WTC11 (cell line): ENCODE measurements at regions not wholly inside any gene's neighbourhood (a gene's known extent, or its start where the extent isn't known, plus 50 kb on each side); places are given as distances from the start of the nearest gene placed in this dataset.

Source experiments
- ATAC-seq: fragments of 200-7000 bp; cut with Tn5 transposase; 2 replicates; pipeline ENCODE4 v1.10.0; 2021; ENCODE audit warnings: mild to moderate bottlenecking, moderate library complexity
- CTCF ChIA-PET: fragments of 300-600 bp; sonication (Branson Sonifier 250); formaldehyde crosslinking; loops from one replicate; lab custom pipeline; 2021; ENCODE audit warnings: antibody characterized with exemption; lab: Charles Lee
- POLR2A ChIA-PET: fragments of 350-600 bp; sonication (Branson Sonifier 250); formaldehyde crosslinking; loops from one replicate; lab custom pipeline; 2021; ENCODE audit warnings: antibody characterized with exemption; lab: Charles Lee
- DNase-seq: peaks from one replicate; pipeline ENCODE4 v3.0.0; 2021; ENCODE audit warnings: low spot score
- H3K27ac Mint-ChIP-seq: 2 replicates; pipeline ENCODE4 v1.8.0; 2021; ENCODE audit warnings: mixed read lengths
- H3K27me3 Mint-ChIP-seq: 2 replicates; pipeline ENCODE4 v1.8.0; 2021; ENCODE audit warnings: low read depth, mild to moderate bottlenecking, moderate library complexity, mixed read lengths
- H3K36me3 Mint-ChIP-seq: 2 replicates; pipeline ENCODE4 v1.8.0; 2021; ENCODE audit warnings: mixed read lengths
- H3K4me1 Mint-ChIP-seq: 2 replicates; pipeline ENCODE4 v1.8.0; 2022; ENCODE audit warnings: mixed read lengths
- H3K4me3 Mint-ChIP-seq: 2 replicates; pipeline ENCODE4 v1.8.0; 2021; ENCODE audit warnings: mild to moderate bottlenecking, moderate library complexity, mixed read lengths
- H3K9me3 Mint-ChIP-seq: 2 replicates; pipeline ENCODE4 v1.8.0; 2021; ENCODE audit warnings: mixed read lengths
- CREM ChIP-seq: sonication (generic); formaldehyde crosslinking; IDR thresholded peaks from 2 replicates; pipeline ENCODE4 v1.8.1; 2022; ENCODE audit warnings: mild to moderate bottlenecking, missing genetic modification reagents, moderate library complexity
- ESRRA ChIP-seq: sonication (generic); formaldehyde crosslinking; IDR thresholded peaks from 2 replicates; pipeline ENCODE4 v1.8.1; 2022; ENCODE audit warnings: mild to moderate bottlenecking, missing genetic modification reagents, borderline replicate concordance
- GABPB1 ChIP-seq: sonication (generic); formaldehyde crosslinking; IDR thresholded peaks from 2 replicates; pipeline ENCODE4 v1.8.1; 2023; ENCODE audit warnings: mild to moderate bottlenecking, missing genetic modification reagents
- GRHL2 ChIP-seq: fragments of 250-450 bp; sonication (Bioruptor Pico); IDR thresholded peaks from 2 replicates; pipeline ENCODE4 v1.8.0; 2022; ENCODE audit warnings: mild to moderate bottlenecking, moderate library complexity; ENCODE audit not compliant: insufficient replicate concordance, severe bottlenecking
- GTF2I ChIP-seq: fragments of 250-450 bp; sonication (Bioruptor Pico); conservative IDR thresholded peaks from 2 replicates; pipeline ENCODE4 v1.4.0; 2021; ENCODE audit warnings: mild to moderate bottlenecking
- MYBL2 ChIP-seq: sonication (generic); formaldehyde crosslinking; IDR thresholded peaks from 2 replicates; pipeline ENCODE4 v1.8.1; 2023; ENCODE audit warnings: mild to moderate bottlenecking, moderate library complexity, missing genetic modification reagents
- NFATC4 ChIP-seq: fragments of 250-450 bp; sonication (Bioruptor Pico); IDR thresholded peaks from 2 replicates; pipeline ENCODE4 v1.9.0; 2021; ENCODE audit warnings: mild to moderate bottlenecking
- NFE2L1 ChIP-seq: sonication (generic); formaldehyde crosslinking; IDR thresholded peaks from 2 replicates; pipeline ENCODE4 v1.8.1; 2023; ENCODE audit warnings: missing genetic modification reagents
- NR2C2 ChIP-seq: sonication (generic); formaldehyde crosslinking; IDR thresholded peaks from 2 replicates; pipeline ENCODE4 v1.8.0; 2022; ENCODE audit warnings: mild to moderate bottlenecking, missing genetic modification reagents
- PRRX2 ChIP-seq: fragments of 250-450 bp; sonication (Bioruptor Pico); IDR thresholded peaks from 2 replicates; pipeline ENCODE4 v1.8.0; 2021; ENCODE audit warnings: mild to moderate bottlenecking
- RORB ChIP-seq: fragments of 250-450 bp; sonication (Bioruptor Pico); IDR thresholded peaks from 2 replicates; pipeline ENCODE4 v1.9.0; 2021; ENCODE audit warnings: mild to moderate bottlenecking
- ZNF263 ChIP-seq: sonication (generic); formaldehyde crosslinking; IDR thresholded peaks from 2 replicates; pipeline ENCODE4 v1.8.1; 2022; ENCODE audit warnings: low read depth, mild to moderate bottlenecking, moderate library complexity, missing genetic modification reagents
- ZNF317 ChIP-seq: sonication (generic); formaldehyde crosslinking; IDR thresholded peaks from 2 replicates; pipeline ENCODE4 v1.8.1; 2023; ENCODE audit warnings: low read depth, mild to moderate bottlenecking, moderate library complexity, missing genetic modification reagents, borderline replicate concordance
- TF ChIP-seq, protein P1 (sequence below): sonication (generic); formaldehyde crosslinking; IDR thresholded peaks from 2 replicates; pipeline ENCODE4 v1.8.1; 2023; ENCODE audit warnings: mild to moderate bottlenecking, missing genetic modification reagents
- TF ChIP-seq, protein P2 (sequence below): sonication (generic); formaldehyde crosslinking; IDR thresholded peaks from 2 replicates; pipeline ENCODE4 v1.8.1; 2022; ENCODE audit warnings: low read depth, mild to moderate bottlenecking, moderate library complexity, missing genetic modification reagents, borderline replicate concordance
- TF ChIP-seq, protein P3 (sequence below): sonication (generic); formaldehyde crosslinking; IDR thresholded peaks from 2 replicates; pipeline ENCODE4 v1.8.0; 2022; ENCODE audit warnings: mild to moderate bottlenecking, missing genetic modification reagents
- TF ChIP-seq, protein P4 (sequence below): sonication (generic); formaldehyde crosslinking; IDR thresholded peaks from 2 replicates; pipeline ENCODE4 v1.8.1; 2023; ENCODE audit warnings: mild to moderate bottlenecking, missing genetic modification reagents
- TF ChIP-seq, protein P5 (sequence below): sonication (generic); formaldehyde crosslinking; IDR thresholded peaks from 2 replicates; pipeline ENCODE4 v1.8.1; 2023; ENCODE audit warnings: mild to moderate bottlenecking, missing genetic modification reagents, moderate library complexity
- TF ChIP-seq, protein P6 (sequence below): sonication (generic); formaldehyde crosslinking; IDR thresholded peaks from 2 replicates; pipeline ENCODE4 v1.8.0; 2022; ENCODE audit warnings: missing genetic modification reagents
- TF ChIP-seq, protein P7 (sequence below): fragments of 250-450 bp; sonication (Bioruptor Pico); IDR thresholded peaks from 2 replicates; pipeline ENCODE4 v1.9.0; 2021; ENCODE audit warnings: mild to moderate bottlenecking

DNA sequence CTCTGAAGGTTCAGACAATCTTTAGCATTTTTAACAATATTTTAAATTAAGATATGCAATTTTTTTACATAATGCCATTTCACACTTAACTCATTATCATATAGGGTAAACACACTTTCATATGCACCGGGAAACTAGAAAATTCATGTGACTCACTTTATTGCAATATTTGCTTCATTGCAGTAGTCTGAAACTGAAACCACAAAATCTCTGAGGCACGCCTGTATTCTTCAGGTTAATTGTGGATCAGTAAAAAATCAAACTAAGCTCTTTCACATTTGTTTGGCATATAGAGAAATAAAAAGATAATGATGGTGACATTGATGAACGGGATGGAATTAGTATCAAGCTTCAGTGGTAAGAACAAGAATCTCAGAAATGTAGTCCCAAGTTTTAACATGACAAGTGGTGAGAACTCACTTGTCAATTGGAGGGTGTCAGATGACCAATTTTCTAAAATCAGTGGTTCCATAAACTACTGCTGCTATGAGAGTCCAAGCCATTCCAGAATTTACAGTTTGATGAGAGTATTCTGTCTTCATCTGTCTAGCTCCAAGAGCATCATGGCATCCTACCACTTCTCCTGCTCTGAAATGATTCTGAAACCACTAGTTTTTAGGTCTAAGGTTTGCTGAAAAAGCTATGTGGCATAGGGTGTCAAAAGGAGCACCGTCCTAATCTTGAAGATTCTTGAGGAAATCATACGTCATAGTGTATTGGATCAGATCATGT is 281.0 kb downstream of the PTPRC start:
- POLR2A ChIA-PET = no interaction called here
- Mint-ChIP-seq H3K36me3 (no peaks in the 10 kb centered on the region), H3K27ac (no peak overlapping the region)
- TF ChIP-seq PRRX2 (no peak), ZNF317 (CRISPR knock-in tag) (no peak), GTF2I (no peak), GABPB1 (CRISPR knock-in tag) (no peak), MYBL2 (no peak), RORB (no peak), NFATC4 (CRISPR knock-in tag) (no peak), GRHL2 (CRISPR knock-in tag) (no peak), CREM (no peak), ZNF263 (CRISPR knock-in tag) (no peak), NR2C2 (CRISPR knock-in tag) (no peak), NFE2L1 (CRISPR knock-in tag) (no peak), ESRRA (CRISPR knock-in tag) (no peak)
- TF ChIP-seq, protein P1, sequence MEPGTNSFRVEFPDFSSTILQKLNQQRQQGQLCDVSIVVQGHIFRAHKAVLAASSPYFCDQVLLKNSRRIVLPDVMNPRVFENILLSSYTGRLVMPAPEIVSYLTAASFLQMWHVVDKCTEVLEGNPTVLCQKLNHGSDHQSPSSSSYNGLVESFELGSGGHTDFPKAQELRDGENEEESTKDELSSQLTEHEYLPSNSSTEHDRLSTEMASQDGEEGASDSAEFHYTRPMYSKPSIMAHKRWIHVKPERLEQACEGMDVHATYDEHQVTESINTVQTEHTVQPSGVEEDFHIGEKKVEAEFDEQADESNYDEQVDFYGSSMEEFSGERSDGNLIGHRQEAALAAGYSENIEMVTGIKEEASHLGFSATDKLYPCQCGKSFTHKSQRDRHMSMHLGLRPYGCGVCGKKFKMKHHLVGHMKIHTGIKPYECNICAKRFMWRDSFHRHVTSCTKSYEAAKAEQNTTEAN (CRISPR knock-in tag) = no peak
- TF ChIP-seq, protein P2, sequence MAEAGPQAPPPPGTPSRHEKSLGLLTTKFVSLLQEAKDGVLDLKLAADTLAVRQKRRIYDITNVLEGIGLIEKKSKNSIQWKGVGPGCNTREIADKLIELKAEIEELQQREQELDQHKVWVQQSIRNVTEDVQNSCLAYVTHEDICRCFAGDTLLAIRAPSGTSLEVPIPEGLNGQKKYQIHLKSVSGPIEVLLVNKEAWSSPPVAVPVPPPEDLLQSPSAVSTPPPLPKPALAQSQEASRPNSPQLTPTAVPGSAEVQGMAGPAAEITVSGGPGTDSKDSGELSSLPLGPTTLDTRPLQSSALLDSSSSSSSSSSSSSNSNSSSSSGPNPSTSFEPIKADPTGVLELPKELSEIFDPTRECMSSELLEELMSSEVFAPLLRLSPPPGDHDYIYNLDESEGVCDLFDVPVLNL = no peak
- TF ChIP-seq, protein P3, sequence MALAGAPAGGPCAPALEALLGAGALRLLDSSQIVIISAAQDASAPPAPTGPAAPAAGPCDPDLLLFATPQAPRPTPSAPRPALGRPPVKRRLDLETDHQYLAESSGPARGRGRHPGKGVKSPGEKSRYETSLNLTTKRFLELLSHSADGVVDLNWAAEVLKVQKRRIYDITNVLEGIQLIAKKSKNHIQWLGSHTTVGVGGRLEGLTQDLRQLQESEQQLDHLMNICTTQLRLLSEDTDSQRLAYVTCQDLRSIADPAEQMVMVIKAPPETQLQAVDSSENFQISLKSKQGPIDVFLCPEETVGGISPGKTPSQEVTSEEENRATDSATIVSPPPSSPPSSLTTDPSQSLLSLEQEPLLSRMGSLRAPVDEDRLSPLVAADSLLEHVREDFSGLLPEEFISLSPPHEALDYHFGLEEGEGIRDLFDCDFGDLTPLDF (CRISPR knock-in tag) = no peak
- TF ChIP-seq, protein P4, sequence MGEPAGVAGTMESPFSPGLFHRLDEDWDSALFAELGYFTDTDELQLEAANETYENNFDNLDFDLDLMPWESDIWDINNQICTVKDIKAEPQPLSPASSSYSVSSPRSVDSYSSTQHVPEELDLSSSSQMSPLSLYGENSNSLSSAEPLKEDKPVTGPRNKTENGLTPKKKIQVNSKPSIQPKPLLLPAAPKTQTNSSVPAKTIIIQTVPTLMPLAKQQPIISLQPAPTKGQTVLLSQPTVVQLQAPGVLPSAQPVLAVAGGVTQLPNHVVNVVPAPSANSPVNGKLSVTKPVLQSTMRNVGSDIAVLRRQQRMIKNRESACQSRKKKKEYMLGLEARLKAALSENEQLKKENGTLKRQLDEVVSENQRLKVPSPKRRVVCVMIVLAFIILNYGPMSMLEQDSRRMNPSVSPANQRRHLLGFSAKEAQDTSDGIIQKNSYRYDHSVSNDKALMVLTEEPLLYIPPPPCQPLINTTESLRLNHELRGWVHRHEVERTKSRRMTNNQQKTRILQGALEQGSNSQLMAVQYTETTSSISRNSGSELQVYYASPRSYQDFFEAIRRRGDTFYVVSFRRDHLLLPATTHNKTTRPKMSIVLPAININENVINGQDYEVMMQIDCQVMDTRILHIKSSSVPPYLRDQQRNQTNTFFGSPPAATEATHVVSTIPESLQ (CRISPR knock-in tag) = no peak
- TF ChIP-seq, protein P5, sequence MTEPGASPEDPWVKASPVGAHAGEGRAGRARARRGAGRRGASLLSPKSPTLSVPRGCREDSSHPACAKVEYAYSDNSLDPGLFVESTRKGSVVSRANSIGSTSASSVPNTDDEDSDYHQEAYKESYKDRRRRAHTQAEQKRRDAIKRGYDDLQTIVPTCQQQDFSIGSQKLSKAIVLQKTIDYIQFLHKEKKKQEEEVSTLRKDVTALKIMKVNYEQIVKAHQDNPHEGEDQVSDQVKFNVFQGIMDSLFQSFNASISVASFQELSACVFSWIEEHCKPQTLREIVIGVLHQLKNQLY (CRISPR knock-in tag) = no peak
- TF ChIP-seq, protein P6, sequence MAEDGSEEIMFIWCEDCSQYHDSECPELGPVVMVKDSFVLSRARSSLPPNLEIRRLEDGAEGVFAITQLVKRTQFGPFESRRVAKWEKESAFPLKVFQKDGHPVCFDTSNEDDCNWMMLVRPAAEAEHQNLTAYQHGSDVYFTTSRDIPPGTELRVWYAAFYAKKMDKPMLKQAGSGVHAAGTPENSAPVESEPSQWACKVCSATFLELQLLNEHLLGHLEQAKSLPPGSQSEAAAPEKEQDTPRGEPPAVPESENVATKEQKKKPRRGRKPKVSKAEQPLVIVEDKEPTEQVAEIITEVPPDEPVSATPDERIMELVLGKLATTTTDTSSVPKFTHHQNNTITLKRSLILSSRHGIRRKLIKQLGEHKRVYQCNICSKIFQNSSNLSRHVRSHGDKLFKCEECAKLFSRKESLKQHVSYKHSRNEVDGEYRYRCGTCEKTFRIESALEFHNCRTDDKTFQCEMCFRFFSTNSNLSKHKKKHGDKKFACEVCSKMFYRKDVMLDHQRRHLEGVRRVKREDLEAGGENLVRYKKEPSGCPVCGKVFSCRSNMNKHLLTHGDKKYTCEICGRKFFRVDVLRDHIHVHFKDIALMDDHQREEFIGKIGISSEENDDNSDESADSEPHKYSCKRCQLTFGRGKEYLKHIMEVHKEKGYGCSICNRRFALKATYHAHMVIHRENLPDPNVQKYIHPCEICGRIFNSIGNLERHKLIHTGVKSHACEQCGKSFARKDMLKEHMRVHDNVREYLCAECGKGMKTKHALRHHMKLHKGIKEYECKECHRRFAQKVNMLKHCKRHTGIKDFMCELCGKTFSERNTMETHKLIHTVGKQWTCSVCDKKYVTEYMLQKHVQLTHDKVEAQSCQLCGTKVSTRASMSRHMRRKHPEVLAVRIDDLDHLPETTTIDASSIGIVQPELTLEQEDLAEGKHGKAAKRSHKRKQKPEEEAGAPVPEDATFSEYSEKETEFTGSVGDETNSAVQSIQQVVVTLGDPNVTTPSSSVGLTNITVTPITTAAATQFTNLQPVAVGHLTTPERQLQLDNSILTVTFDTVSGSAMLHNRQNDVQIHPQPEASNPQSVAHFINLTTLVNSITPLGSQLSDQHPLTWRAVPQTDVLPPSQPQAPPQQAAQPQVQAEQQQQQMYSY = no peak
- TF ChIP-seq, protein P7, sequence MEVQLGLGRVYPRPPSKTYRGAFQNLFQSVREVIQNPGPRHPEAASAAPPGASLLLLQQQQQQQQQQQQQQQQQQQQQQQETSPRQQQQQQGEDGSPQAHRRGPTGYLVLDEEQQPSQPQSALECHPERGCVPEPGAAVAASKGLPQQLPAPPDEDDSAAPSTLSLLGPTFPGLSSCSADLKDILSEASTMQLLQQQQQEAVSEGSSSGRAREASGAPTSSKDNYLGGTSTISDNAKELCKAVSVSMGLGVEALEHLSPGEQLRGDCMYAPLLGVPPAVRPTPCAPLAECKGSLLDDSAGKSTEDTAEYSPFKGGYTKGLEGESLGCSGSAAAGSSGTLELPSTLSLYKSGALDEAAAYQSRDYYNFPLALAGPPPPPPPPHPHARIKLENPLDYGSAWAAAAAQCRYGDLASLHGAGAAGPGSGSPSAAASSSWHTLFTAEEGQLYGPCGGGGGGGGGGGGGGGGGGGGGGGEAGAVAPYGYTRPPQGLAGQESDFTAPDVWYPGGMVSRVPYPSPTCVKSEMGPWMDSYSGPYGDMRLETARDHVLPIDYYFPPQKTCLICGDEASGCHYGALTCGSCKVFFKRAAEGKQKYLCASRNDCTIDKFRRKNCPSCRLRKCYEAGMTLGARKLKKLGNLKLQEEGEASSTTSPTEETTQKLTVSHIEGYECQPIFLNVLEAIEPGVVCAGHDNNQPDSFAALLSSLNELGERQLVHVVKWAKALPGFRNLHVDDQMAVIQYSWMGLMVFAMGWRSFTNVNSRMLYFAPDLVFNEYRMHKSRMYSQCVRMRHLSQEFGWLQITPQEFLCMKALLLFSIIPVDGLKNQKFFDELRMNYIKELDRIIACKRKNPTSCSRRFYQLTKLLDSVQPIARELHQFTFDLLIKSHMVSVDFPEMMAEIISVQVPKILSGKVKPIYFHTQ (CRISPR knock-in tag) = no peak
- TF ChIP-seq, all 79 proteins: peak for 0
- no peak overlapping the region for H3K4me3 Mint-ChIP-seq
- DNase-seq (no peak), ATAC-seq (no peak)
- CTCF ChIA-PET = no interaction called here
- peaks cover 12% of the 10 kb centered on the region for H3K4me1 Mint-ChIP-seq
- no peaks in the 10 kb centered on the region for H3K27me3 Mint-ChIP-seq
- H3K9me3 Mint-ChIP-seq = no peaks in the 10 kb centered on the region
